Naive thymus-derived CD8-positive, alpha-beta T cell (primary cell): ENCODE measurements at regions not wholly inside any gene's neighbourhood (a gene's known extent, or its start where the extent isn't known, plus 50 kb on each side); places are given as distances from the start of the nearest gene placed in this dataset.

Source experiments
- ATAC-seq, 2 donors: fragments of 150-1000 bp; cut with Tn5 transposase in 1 of 2; sonication (Bioruptor Pico), chemical (Tn5 transposase) in 1 of 2; 1 replicate in 1 of 2; 2 replicates in 1 of 2; pipeline ENCODE4 v1.10.0; 2021; ENCODE audit warnings: mild to moderate bottlenecking in 2 of 2, moderate library complexity in 2 of 2
- POLR2A ChIA-PET: fragments of 350-600 bp; sonication (Branson Sonifier 250); formaldehyde crosslinking; loops from one replicate; lab custom pipeline; 2021; ENCODE audit warnings: antibody characterized with exemption; lab: Charles Lee
- DNase-seq, 10 donors: peaks; one replicate each; pipeline versions ENCODE4 v3.0.0 to v3.0.0-alpha.2; 2020 to 2022
- H3K27ac Mint-ChIP-seq, 10 donors: one replicate each; pipeline ENCODE4 v1.8.0; 2020 to 2022; ENCODE audit warnings: mild to moderate bottlenecking in 10 of 10, mixed read lengths in 10 of 10, moderate library complexity in 4 of 10, inconsistent platforms in 1 of 10
- H3K27me3 Mint-ChIP-seq, 5 donors: one replicate each; pipeline ENCODE4 v1.8.0; 2021 to 2022; ENCODE audit warnings: mixed read lengths in 5 of 5
- H3K36me3 Mint-ChIP-seq, 3 donors: one replicate each; pipeline ENCODE4 v1.8.0; 2020 to 2022; ENCODE audit warnings: mixed read lengths in 3 of 3, mild to moderate bottlenecking in 2 of 3, inconsistent platforms in 1 of 3
- H3K4me1 Mint-ChIP-seq, 4 donors: one replicate each; pipeline ENCODE4 v1.8.0; 2021 to 2022; ENCODE audit warnings: mixed read lengths in 4 of 4
- H3K4me3 Mint-ChIP-seq, 10 donors: one replicate each; pipeline ENCODE4 v1.8.0; 2020 to 2022; ENCODE audit warnings: mild to moderate bottlenecking in 10 of 10, mixed read lengths in 10 of 10, moderate library complexity in 6 of 10, inconsistent platforms in 1 of 10
- H3K9me3 Mint-ChIP-seq, 9 donors: one replicate each; pipeline ENCODE4 v1.8.0; 2020 to 2022; ENCODE audit warnings: mixed read lengths in 9 of 9, mild to moderate bottlenecking in 3 of 9, inconsistent platforms in 1 of 9, moderate library complexity in 1 of 9

DNA sequence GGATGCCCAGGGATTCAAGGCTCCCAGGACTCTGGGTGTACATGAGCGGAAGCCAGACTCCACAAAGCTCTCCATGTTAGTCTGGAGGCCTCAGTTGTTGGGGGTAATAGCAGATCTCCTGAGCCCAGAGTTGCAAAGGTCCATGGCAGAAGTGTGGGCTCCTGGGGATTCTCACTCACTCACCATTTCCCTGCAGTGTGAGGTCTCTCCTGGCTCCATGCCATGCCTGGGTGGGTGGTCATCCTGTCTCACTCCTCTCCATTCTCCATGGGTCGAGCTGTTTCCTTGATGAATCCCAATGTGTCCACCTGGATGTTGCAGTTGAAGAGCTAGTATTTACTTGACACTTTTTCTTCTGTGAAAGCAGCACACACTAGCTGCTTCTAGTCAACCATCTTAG is 156.8 kb upstream of the LRRC7 start:
- Mint-ChIP-seq H3K4me3 (no peak overlapping the region), H3K9me3 (peaks cover 0 to 20% (median 0%) of the 10 kb centered on the region in 9 donors), H3K27me3 (no peaks in the 10 kb centered on the region), H3K4me1 (no peaks in the 10 kb centered on the region), H3K36me3 (no peaks in the 10 kb centered on the region), H3K27ac (no peak overlapping the region)
- POLR2A ChIA-PET = no interaction called here
- no peak for DNase-seq
- no peak for ATAC-seq

DNA sequence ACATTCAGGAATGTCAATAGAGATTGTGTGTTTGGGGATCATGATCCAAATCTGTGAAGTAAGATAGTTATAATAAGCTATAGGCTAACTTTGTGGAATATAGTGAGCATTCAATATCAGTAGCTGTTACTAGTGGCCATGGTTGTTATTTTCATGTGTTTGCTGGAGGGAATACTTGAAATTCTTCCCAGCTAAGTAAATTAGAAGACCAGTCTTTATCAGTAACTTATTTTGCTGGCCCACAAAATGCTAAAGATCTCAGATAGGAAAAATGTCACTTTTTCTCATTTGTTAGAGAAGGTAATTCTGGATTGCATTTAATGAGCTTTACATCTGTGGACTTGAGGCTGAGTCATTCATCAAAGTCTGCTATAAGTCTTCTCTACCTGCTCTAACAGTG is 156.1 kb upstream of the LRRC7 start:
- Mint-ChIP-seq H3K36me3 (no peaks in the 10 kb centered on the region), H3K27ac (no peak overlapping the region), H3K4me3 (no peak overlapping the region), H3K9me3 (peaks cover 0 to 20% (median 2%) of the 10 kb centered on the region in 9 donors), H3K27me3 (no peaks in the 10 kb centered on the region), H3K4me1 (no peaks in the 10 kb centered on the region)
- DNase-seq (no peak), ATAC-seq (no peak)
- POLR2A ChIA-PET = no interaction called here

DNA sequence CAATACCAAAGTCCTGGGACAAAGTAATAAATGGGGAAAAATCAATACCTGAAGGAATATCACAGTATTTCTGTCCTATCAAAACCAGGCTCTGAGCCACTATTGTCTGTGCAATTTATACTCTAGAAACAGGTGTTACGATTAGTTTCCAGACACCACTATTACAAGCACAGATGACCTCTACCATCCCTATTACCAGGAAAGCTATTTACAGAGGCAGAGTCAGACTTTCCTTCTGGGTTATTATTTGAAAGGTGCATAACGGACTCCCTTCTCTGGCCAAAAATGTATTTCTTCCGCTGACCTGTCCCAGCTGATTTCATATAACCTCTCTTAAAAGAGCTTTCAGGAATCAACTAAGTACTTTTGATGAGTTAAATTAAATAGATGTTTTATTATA is 154.6 kb upstream of the LRRC7 start:
- ATAC-seq = no peak
- Mint-ChIP-seq H3K36me3 (no peaks in the 10 kb centered on the region), H3K4me3 (no peak overlapping the region), H3K27ac (no peak overlapping the region), H3K4me1 (no peaks in the 10 kb centered on the region), H3K9me3 (peaks cover 0 to 20% (median 4%) of the 10 kb centered on the region in 9 donors), H3K27me3 (no peaks in the 10 kb centered on the region)
- DNase-seq = no peak
- POLR2A ChIA-PET = no interaction called here

DNA sequence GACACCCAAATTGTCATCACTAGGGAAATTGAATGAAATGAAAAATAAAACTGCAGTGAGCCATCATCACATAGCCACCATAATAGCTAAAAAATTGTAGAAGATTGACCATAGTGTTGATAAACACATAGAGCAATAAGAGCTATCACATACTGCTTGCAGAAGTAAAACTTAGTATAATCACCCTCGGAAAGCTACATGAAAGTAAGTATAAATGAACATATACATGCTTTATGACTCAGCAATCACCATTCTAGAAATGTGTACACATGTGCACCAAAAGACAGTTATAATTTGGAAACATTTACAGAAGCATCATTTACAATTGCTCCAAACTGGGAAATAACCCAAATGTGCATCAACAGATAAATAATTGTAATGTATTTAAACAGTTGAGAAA is 153.1 kb upstream of the LRRC7 start:
- H3K9me3 Mint-ChIP-seq = peaks cover 0 to 25% (median 7%) of the 10 kb centered on the region in 9 donors
- no peaks in the 10 kb centered on the region for H3K4me1 Mint-ChIP-seq
- POLR2A ChIA-PET = no interaction called here
- no peak overlapping the region for H3K4me3 Mint-ChIP-seq
- H3K27ac Mint-ChIP-seq = no peak overlapping the region
- ATAC-seq (no peak), DNase-seq (no peak)
- no peaks in the 10 kb centered on the region for H3K27me3 Mint-ChIP-seq
- H3K36me3 Mint-ChIP-seq = no peaks in the 10 kb centered on the region

DNA sequence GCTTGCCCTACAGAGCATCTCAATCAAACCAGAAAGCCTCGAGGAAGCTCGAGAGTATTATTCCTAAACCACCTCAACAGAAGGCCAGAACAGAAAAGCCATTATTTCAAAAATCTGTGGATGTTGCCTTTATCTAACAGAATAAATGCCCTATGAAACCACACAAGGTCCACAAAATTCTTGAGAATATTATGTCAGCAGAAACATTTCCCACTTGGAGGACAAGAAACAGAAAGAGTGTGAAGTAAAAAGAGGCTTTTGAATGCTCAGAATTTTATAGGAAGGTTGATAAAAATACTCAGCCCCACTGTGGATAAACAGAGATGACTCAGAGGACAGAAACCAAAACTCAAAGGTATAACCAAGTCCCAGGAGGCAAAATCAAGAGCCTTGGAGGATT is 146.4 kb upstream of the LRRC7 start:
- H3K9me3 Mint-ChIP-seq = peaks cover 0 to 16% (median 7%) of the 10 kb centered on the region in 9 donors
- H3K4me1 Mint-ChIP-seq = peaks cover 0 to 2% (median 0%) of the 10 kb centered on the region in 4 donors
- no peak overlapping the region for H3K27ac Mint-ChIP-seq
- no peak overlapping the region for H3K4me3 Mint-ChIP-seq
- no peaks in the 10 kb centered on the region for H3K27me3 Mint-ChIP-seq
- H3K36me3 Mint-ChIP-seq = no peaks in the 10 kb centered on the region
- DNase-seq (no peak), ATAC-seq (no peak)
- POLR2A ChIA-PET = no interaction called here

DNA sequence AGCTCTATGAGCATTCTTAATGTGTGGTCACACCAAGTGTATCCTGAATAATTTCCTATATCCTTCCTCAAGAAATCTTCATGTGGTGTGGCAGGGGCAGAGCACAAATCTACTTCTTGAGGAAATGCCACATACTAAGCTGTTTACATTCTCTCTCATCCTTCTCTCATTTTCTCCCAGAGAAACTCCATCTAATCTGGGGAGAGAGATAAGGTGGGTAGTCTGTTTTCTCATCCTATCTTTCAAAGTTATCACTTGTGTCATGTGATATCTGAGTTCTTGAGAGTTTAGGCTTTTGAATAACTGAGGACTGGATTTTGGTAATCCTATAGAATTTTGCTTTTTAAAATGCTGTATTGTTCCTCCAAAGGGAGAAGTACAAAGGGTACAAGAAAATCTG is 141.9 kb upstream of the LRRC7 start:
- Mint-ChIP-seq H3K27ac (no peak overlapping the region), H3K9me3 (peaks cover 0 to 10% (median 0%) of the 10 kb centered on the region in 9 donors), H3K4me3 (no peak overlapping the region), H3K27me3 (no peaks in the 10 kb centered on the region), H3K4me1 (peaks cover 0 to under 1% (median 0%) of the 10 kb centered on the region in 4 donors), H3K36me3 (no peaks in the 10 kb centered on the region)
- DNase-seq (no peak), ATAC-seq (no peak)
- POLR2A ChIA-PET = no interaction called here

DNA sequence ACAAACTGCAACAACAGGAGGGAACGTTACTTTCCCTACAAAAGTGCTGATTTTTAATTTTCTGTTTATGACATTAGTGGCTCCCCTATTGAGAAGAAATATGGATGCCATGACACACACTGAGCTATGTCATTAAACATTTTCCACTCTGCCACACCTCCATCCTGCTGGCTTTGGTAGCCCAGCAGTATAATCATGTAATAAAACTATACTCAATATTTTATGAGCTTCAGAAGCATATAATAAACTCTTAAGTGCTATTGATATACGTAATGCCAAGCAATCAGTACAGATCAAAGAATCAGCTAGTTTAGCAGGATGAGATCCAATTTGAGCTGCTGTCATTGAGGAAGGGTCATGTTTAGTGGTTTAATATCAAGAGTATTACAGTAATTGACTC is 141.3 kb upstream of the LRRC7 start:
- no peaks in the 10 kb centered on the region for H3K36me3 Mint-ChIP-seq

DNA sequence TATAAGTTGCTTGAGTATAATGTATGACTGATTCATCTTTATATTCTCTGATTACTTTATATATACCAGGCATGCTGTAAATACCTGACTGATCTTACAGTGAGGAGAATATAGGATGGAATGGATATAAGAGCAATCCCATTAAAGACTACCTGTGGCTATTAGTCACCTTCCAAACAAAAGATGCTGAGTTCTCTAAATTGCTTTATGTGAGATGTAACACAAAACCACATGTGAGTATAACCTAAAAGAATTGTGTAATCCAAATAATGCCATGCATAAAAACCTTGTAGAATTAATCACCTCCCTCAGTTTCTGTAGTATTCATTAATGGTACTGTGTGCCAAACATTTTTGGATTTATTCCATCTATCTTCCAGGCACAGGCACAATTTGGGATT is 134.6 kb upstream of the LRRC7 start:
- Mint-ChIP-seq H3K4me1 (no peaks in the 10 kb centered on the region), H3K4me3 (no peak overlapping the region), H3K27me3 (no peaks in the 10 kb centered on the region), H3K9me3 (peaks cover 0 to 7% (median 0%) of the 10 kb centered on the region in 9 donors), H3K27ac (no peak overlapping the region), H3K36me3 (no peaks in the 10 kb centered on the region)
- ATAC-seq (no peak), DNase-seq (no peak)
- POLR2A ChIA-PET = no interaction called here

More for the DNA sequence above, 141.3 kb upstream of the LRRC7 start:
- H3K4me1 Mint-ChIP-seq = no peaks in the 10 kb centered on the region
- H3K27me3 Mint-ChIP-seq = no peaks in the 10 kb centered on the region
- no peak for ATAC-seq
- H3K9me3 Mint-ChIP-seq = peaks cover 0 to 10% (median 0%) of the 10 kb centered on the region in 9 donors
- no peak for DNase-seq
- no peak overlapping the region for H3K4me3 Mint-ChIP-seq
- POLR2A ChIA-PET = no interaction called here
- no peak overlapping the region for H3K27ac Mint-ChIP-seq

DNA sequence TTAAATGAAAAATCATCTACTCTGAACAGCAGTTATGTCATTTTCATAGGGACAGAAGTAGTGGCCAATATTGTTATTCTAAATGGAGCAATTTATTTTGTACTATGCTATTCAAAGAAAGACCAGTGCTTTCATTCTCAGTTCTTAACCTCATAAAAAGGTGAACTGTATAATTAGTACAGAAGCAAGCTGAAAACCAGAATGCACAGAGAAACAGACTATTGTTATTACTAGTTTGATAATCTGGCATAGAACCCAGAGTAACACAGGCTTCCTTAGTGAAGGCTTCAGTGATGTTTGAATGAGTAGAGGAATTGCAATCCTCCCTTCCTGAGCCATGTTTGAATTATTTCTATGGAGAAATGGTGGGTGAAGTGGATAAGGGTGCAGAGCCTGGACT is 131.6 kb upstream of the LRRC7 start:
- POLR2A ChIA-PET = no interaction called here
- Mint-ChIP-seq H3K4me3 (no peak overlapping the region), H3K36me3 (no peaks in the 10 kb centered on the region), H3K27ac (no peak overlapping the region), H3K9me3 (peaks cover 0 to 7% (median 0%) of the 10 kb centered on the region in 9 donors), H3K4me1 (no peaks in the 10 kb centered on the region), H3K27me3 (no peaks in the 10 kb centered on the region)
- no peak for DNase-seq
- no peak for ATAC-seq

DNA sequence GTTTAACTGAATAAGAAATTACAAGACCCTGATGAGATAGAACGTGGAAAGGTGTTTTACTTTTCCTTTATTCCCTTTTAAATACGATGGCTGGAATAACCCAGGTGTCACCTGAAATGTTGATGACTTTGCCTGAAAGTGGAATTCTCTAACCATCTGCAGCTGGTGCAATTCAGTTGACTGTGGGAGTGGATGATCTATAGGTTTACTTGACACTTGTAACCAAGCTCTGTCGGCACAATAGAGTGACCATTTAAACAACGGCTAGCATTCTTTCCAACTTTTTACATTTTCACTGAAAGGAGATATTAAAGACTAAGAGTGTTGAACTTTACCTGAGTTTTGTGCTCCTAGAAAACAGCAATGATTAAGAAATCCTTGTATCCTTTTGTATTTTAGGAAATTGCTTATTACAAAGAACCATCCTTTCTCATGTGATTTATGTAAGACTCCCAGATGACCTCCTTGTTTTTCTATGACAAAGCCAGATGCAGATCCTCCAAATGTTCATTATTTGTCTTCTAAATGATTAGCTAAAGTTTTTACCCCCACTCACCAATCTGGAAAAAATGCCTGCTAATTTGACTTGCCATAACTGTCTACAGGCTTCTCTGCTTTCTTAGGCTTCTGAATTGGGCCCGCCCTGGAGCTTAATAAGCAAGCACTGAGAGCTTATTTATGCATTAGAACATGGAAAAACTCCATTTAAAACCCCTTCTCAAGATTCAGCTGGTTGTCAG is 129.5 kb upstream of the LRRC7 start:
- no peaks in the 10 kb centered on the region for H3K4me1 Mint-ChIP-seq
- POLR2A ChIA-PET = no interaction called here
- no peak overlapping the region for H3K27ac Mint-ChIP-seq
- no peak for ATAC-seq
- no peaks in the 10 kb centered on the region for H3K27me3 Mint-ChIP-seq
- H3K9me3 Mint-ChIP-seq = peaks cover 0 to 13% (median 0%) of the 10 kb centered on the region in 9 donors
- no peaks in the 10 kb centered on the region for H3K36me3 Mint-ChIP-seq
- no peak overlapping the region for H3K4me3 Mint-ChIP-seq
- DNase-seq = no peak

DNA sequence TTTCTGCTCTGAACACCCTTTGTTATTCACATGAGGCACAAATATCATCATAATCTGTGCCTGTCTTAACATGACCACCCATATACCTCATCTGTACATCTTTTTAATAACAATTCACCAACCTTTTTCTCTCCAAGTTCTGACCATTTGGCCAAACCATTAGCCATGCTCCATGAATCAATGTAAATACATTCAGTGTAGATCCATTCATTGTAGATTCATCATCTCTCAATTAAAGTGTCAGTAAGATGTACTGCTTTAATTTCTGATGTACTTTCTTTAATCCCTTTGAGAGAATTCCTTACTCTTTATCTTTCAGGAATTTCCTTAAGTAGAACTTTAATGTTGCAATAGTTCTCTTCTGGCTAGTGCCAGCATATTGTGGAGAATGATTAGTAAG is 126.2 kb upstream of the LRRC7 start:
- H3K27ac Mint-ChIP-seq = peak overlapping the region in 1 of 10 donors; percentile 0
- DNase-seq (no peak), ATAC-seq (no peak)
- POLR2A ChIA-PET = no interaction called here
- H3K4me3 Mint-ChIP-seq = no peak overlapping the region
- no peaks in the 10 kb centered on the region for H3K4me1 Mint-ChIP-seq
- no peaks in the 10 kb centered on the region for H3K27me3 Mint-ChIP-seq
- peaks cover 0 to 13% (median 4%) of the 10 kb centered on the region in 9 donors for H3K9me3 Mint-ChIP-seq
- H3K36me3 Mint-ChIP-seq = no peaks in the 10 kb centered on the region

DNA sequence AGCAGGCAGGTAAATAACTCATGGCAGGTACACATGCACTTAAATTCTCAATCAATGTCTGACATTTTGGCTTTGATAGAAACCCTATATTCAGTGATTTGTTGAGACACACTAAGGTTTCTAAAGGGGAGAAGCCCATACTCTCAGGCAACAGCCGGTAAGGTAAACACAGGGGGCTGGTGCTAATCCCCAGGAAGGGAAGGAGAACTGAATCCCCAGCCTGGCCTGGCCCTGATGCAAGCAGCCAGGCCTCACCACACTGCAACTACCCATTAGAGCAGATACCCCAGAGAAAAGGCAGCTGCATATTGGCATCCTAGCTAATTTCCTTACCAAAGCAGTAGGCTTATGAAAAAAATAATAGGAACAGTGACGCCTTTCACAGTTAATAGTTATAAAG is 116.5 kb upstream of the LRRC7 start:
- peaks cover 0 to 43% (median 15%) of the 10 kb centered on the region in 9 donors for H3K9me3 Mint-ChIP-seq
- no peak overlapping the region for H3K4me3 Mint-ChIP-seq
- no peak overlapping the region for H3K27ac Mint-ChIP-seq
- DNase-seq (no peak), ATAC-seq (no peak)
- peaks cover 0 to 2% (median 0%) of the 10 kb centered on the region in 4 donors for H3K4me1 Mint-ChIP-seq
- H3K27me3 Mint-ChIP-seq = no peaks in the 10 kb centered on the region
- no peaks in the 10 kb centered on the region for H3K36me3 Mint-ChIP-seq
- POLR2A ChIA-PET = no interaction called here

DNA sequence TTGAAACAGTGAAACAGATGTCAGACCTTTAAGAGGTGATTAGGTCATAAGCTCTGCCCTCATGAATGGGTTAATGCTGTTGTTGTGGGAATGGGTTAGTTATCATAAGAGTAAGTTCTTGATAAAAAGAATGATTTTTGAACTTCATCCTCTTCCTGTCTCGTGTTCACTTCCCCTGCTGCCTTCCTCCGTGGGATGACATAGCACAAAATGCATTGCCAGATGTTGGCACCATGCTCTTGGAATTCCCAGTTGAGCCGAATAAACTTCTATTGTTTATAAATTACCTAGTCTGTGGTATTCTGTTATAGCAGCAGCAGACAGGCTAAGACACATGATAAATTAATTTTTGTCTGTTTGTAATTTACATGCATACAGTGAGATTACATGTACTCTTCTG is 112.0 kb upstream of the LRRC7 start:
- Mint-ChIP-seq H3K4me1 (no peaks in the 10 kb centered on the region), H3K9me3 (peaks cover 0 to 39% (median 11%) of the 10 kb centered on the region in 9 donors), H3K4me3 (no peak overlapping the region), H3K27ac (no peak overlapping the region), H3K27me3 (no peaks in the 10 kb centered on the region), H3K36me3 (no peaks in the 10 kb centered on the region)
- POLR2A ChIA-PET = no interaction called here
- no peak for ATAC-seq
- no peak for DNase-seq

DNA sequence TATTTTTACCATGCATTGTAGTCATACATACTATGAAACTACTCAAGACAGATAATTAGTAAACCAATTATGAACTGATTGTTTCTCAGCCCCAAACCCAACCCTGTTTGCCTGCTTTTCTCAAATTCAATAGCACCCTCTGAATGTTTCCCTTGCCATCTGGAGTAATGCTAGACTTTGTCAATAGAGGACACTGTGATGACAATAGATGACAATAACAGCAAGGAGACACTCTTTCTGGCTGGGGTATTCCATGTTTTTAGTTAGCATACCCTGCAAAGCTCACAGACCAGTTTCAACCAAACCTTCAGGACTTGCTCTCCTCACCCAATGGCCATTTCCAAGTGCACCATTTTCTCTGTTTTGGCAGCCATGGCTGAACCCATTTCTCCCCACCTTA is 108.5 kb upstream of the LRRC7 start:
- Mint-ChIP-seq H3K9me3 (peaks cover 2 to 31% (median 10%) of the 10 kb centered on the region in 9 donors), H3K36me3 (no peaks in the 10 kb centered on the region), H3K27me3 (no peaks in the 10 kb centered on the region), H3K27ac (no peak overlapping the region), H3K4me1 (no peaks in the 10 kb centered on the region), H3K4me3 (no peak overlapping the region)
- DNase-seq (no peak), ATAC-seq (no peak)
- POLR2A ChIA-PET = no interaction called here
